ENCODE measurements at regions not wholly inside any gene's neighbourhood (a gene's known extent, or its start where the extent isn't known, plus 50 kb on each side); places are given as distances from the start of the nearest gene placed in this dataset.

- TF ChIP-seq CTCF (IDR thresholded peaks at IDR 0.05; ENCODE audit: low read depth, low read length), result no peak
- TF ChIP-seq MYC (IDR thresholded peaks at IDR 0.05; ENCODE audit: low read depth, low read length), result no peak
- TF ChIP-seq POLR2A (IDR thresholded peaks at IDR 0.05; ENCODE audit: extremely low read depth, insufficient read length), result no peak
- TF ChIP-seq, protein P1, sequence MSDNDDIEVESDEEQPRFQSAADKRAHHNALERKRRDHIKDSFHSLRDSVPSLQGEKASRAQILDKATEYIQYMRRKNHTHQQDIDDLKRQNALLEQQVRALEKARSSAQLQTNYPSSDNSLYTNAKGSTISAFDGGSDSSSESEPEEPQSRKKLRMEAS (IDR thresholded peaks at IDR 0.05; ENCODE audit: low read depth, low read length), result no peak
Observed at GRCh38 chr21:28747464-28747863, 245.2 kb downstream of the LTN1 start.

All from NB4 (cell line).